H9 (cell line): ENCODE measurements at regions not wholly inside any gene's neighbourhood (a gene's known extent, or its start where the extent isn't known, plus 50 kb on each side); places are given as distances from the start of the nearest gene placed in this dataset.

Experiments
- DNase-seq: peaks from one replicate; pipeline ENCODE4 v3.0.0-alpha.2; 2017
- H2AFZ ChIP-seq: one replicate; pipeline ENCODE4 v1.6.1; 2013; ENCODE audit warnings: mild to moderate bottlenecking, low read length, control low read depth, moderate library complexity
- H2AK5ac ChIP-seq: 2 replicates; pipeline ENCODE4 v1.6.1; 2013; ENCODE audit warnings: low read length, control low read depth, mixed read lengths; ENCODE audit not compliant: insufficient read length
- H2BK120ac ChIP-seq: one replicate; pipeline ENCODE4 v1.6.1; 2013; ENCODE audit warnings: low read depth, mild to moderate bottlenecking, low read length, control low read depth, inconsistent platforms; ENCODE audit not compliant: poor library complexity, severe bottlenecking
- H2BK12ac ChIP-seq: 2 replicates; pipeline ENCODE4 v1.6.1; 2013; ENCODE audit warnings: low read length, control low read depth, mixed read lengths, low read depth; ENCODE audit not compliant: insufficient read length
- H2BK15ac ChIP-seq: 2 replicates; pipeline ENCODE4 v1.6.1; 2013; ENCODE audit warnings: low read depth, low read length, control low read depth
- H2BK20ac ChIP-seq: one replicate; pipeline ENCODE4 v1.6.1; 2013; ENCODE audit warnings: low read depth, mild to moderate bottlenecking, low read length, control low read depth, inconsistent platforms; ENCODE audit not compliant: poor library complexity, severe bottlenecking
- H2BK5ac ChIP-seq: 2 replicates; pipeline ENCODE4 v1.6.1; 2013; ENCODE audit warnings: low read length, control low read depth, mixed read lengths; ENCODE audit not compliant: insufficient read length
- H3K14ac ChIP-seq: 2 replicates; pipeline ENCODE4 v1.6.1; 2013; ENCODE audit warnings: low read length, control low read depth; ENCODE audit not compliant: insufficient read depth
- H3K18ac ChIP-seq: 2 replicates; pipeline ENCODE4 v1.6.1; 2013; ENCODE audit warnings: low read depth, mild to moderate bottlenecking, mixed read lengths, low read length, control low read depth; ENCODE audit not compliant: insufficient read length
- H3K23ac ChIP-seq: 2 replicates; pipeline ENCODE4 v1.6.1; 2013; ENCODE audit warnings: low read length, control low read depth, mixed read lengths, low read depth; ENCODE audit not compliant: insufficient read length
- H3K23me2 ChIP-seq: 2 replicates; pipeline ENCODE4 v1.6.1; 2013; ENCODE audit warnings: low read depth, mild to moderate bottlenecking, mixed read lengths, low read length, control low read depth; ENCODE audit not compliant: insufficient read length, poor library complexity, severe bottlenecking
- H3K27ac ChIP-seq: 2 replicates; pipeline ENCODE4 v1.5.1; 2013; ENCODE audit warnings: low read length, control low read depth, mixed read lengths, low read depth; ENCODE audit not compliant: insufficient read length
- H3K27me3 ChIP-seq: 2 replicates; pipeline ENCODE4 v1.6.1; 2013; ENCODE audit warnings: low read length, control low read depth, inconsistent platforms; ENCODE audit not compliant: insufficient read depth
- H3K4ac ChIP-seq: 2 replicates; pipeline ENCODE4 v1.6.1; 2013; ENCODE audit warnings: low read depth, mild to moderate bottlenecking, control low read depth, inconsistent platforms, low read length, moderate library complexity
- H3K4me1 ChIP-seq: 2 replicates; pipeline ENCODE4 v1.6.1; 2013; ENCODE audit warnings: low read length, control low read depth, inconsistent platforms; ENCODE audit not compliant: insufficient read depth
- H3K4me2 ChIP-seq: 2 replicates; pipeline ENCODE4 v1.6.1; 2013; ENCODE audit warnings: low read length, control low read depth, mixed read lengths; ENCODE audit not compliant: insufficient read length, insufficient read depth
- H3K56ac ChIP-seq: 2 replicates; pipeline ENCODE4 v1.6.1; 2013; ENCODE audit warnings: low read depth, mild to moderate bottlenecking, mixed read lengths, low read length, control low read depth; ENCODE audit not compliant: insufficient read length
- H3K79me1 ChIP-seq: 2 replicates; pipeline ENCODE4 v1.6.1; 2013; ENCODE audit warnings: low read depth, mild to moderate bottlenecking, moderate library complexity, low read length, control low read depth, inconsistent platforms; ENCODE audit not compliant: insufficient read depth, poor library complexity, severe bottlenecking
- H3K79me2 ChIP-seq: 2 replicates; pipeline ENCODE4 v1.6.1; 2013; ENCODE audit warnings: low read length, control low read depth, inconsistent platforms; ENCODE audit not compliant: insufficient read depth
- H3K9ac ChIP-seq: 2 replicates; pipeline ENCODE4 v1.6.1; 2013; ENCODE audit warnings: low read length, control low read depth, mixed read lengths; ENCODE audit not compliant: insufficient read length; ENCODE audit errors: extremely low read depth
- H3K9me3 ChIP-seq: one replicate; pipeline ENCODE4 v1.6.1; 2013; ENCODE audit warnings: low read depth, low read length, inconsistent platforms; ENCODE audit not compliant: control insufficient read depth
- H3T11ph ChIP-seq: one replicate; pipeline ENCODE4 v1.6.1; 2013; ENCODE audit warnings: mild to moderate bottlenecking, low read length, control low read depth, inconsistent platforms
- H4K20me1 ChIP-seq: one replicate; pipeline ENCODE4 v1.6.1; 2013; ENCODE audit not compliant: control insufficient read depth, insufficient read length, insufficient read depth
- H4K5ac ChIP-seq: 2 replicates; pipeline ENCODE4 v1.6.1; 2013; ENCODE audit warnings: low read depth, mild to moderate bottlenecking, mixed read lengths, low read length, control low read depth; ENCODE audit not compliant: insufficient read length
- H4K8ac ChIP-seq: replicated peaks from 2 replicates; pipeline ENCODE4 v1.6.1; 2013; ENCODE audit warnings: low read length, control low read depth, mixed read lengths, low read depth; ENCODE audit not compliant: insufficient read length
- H4K91ac ChIP-seq: 2 replicates; pipeline ENCODE4 v1.6.1; 2013; ENCODE audit warnings: low read depth, mild to moderate bottlenecking, moderate library complexity, mixed read lengths, low read length, control low read depth; ENCODE audit not compliant: insufficient read length
- H3K27ac Mint-ChIP-seq, 3 experiments: 2 replicates in 2 of 3; 3 replicates in 1 of 3; pipeline ENCODE4 v1.8.0; 2020 to 2021; ENCODE audit warnings: mixed read lengths in 3 of 3, mild to moderate bottlenecking in 1 of 3, moderate library complexity in 1 of 3
- H3K27me3 Mint-ChIP-seq: 2 replicates; pipeline ENCODE4 v1.8.0; 2021; ENCODE audit warnings: low read depth, mild to moderate bottlenecking, moderate library complexity, mixed read lengths
- H3K36me3 Mint-ChIP-seq, 3 experiments: 2 replicates in 2 of 3; 3 replicates in 1 of 3; pipeline ENCODE4 v1.8.0; 2020 to 2021; ENCODE audit warnings: low read depth in 3 of 3, mixed read lengths in 3 of 3; ENCODE audit not compliant: insufficient read depth in 1 of 3
- H3K4me1 Mint-ChIP-seq, 2 experiments: 2 replicates each; pipeline ENCODE4 v1.8.0; 2020; ENCODE audit warnings: mixed read lengths in 2 of 2
- H3K4me3 Mint-ChIP-seq, 2 experiments: 2 replicates in 1 of 2; 3 replicates in 1 of 2; pipeline ENCODE4 v1.8.0; 2020 to 2021; ENCODE audit warnings: mild to moderate bottlenecking in 2 of 2, mixed read lengths in 2 of 2, moderate library complexity in 1 of 2
- H3K9me3 Mint-ChIP-seq, 2 experiments: 2 replicates in 1 of 2; 3 replicates in 1 of 2; pipeline ENCODE4 v1.8.0; 2020; ENCODE audit warnings: mild to moderate bottlenecking in 2 of 2, mixed read lengths in 2 of 2, moderate library complexity in 1 of 2
- WGBS: extraction: QIAGEN DNeasy Blood & Tissue Kit; methylation state at CpG from one replicate; pipeline ENCODE4 v1.1.7; 2013; ENCODE audit warnings: missing lambda C conversion rate, low lambda C conversion rate, mixed read lengths; ENCODE audit not compliant: insufficient read length; ENCODE audit errors: extremely low coverage; 5-methylcytosine and 5-hydroxymethylcytosine counted together
- TF ChIP-seq, protein P1 (sequence below): fragments of 200-600 bp; sonication (generic); conservative IDR thresholded peaks from 3 replicates; pipeline ENCODE4 v1.8.0; 2021; ENCODE audit warnings: antibody characterized with exemption, mild to moderate bottlenecking

DNA sequence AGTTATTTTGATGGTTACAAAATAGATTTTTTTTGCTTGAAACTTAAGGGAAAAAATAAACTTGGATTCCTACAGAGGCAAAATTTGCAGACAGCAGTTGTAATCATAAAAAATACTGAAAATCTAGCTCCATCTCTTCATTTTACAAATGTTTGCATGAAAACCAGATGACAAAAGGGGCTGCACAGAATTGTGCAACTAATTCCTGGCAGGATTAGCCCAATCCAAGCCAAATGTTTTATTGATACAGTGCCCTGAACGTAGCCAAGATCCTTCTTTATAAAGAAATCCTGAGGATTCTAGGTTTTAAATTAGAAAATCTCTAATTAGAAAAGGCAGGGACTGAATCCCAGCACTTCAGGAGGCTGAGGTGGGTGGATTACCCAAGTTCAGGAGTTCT, 356.4 kb upstream of the SEL1L start:
- Histone ChIP-seq H2AFZ (no peak overlapping the region), H2BK20ac (no peak overlapping the region), H2BK120ac (no peak overlapping the region), H3K4me1 (no peaks in the 10 kb centered on the region), H3K9me3 (no peaks in the 10 kb centered on the region), H3K4ac (no peak overlapping the region), H3K18ac (no peak overlapping the region), H3K23me2 (no peaks in the 10 kb centered on the region), H2BK12ac (no peak overlapping the region), H4K8ac (no peak overlapping the region), H2BK15ac (no peak overlapping the region), H4K5ac (no peak overlapping the region), H3K9ac (no peak overlapping the region), H3K23ac (no peak overlapping the region), H2BK5ac (no peak overlapping the region), H3K27me3 (no peaks in the 10 kb centered on the region), H3K56ac (no peak overlapping the region), H3K79me1 (no peaks in the 10 kb centered on the region), H4K91ac (no peak overlapping the region), H4K20me1 (no peaks in the 10 kb centered on the region), H3K27ac (no peak overlapping the region), H3K4me2 (no peak overlapping the region), H3T11ph (no peak overlapping the region), H2AK5ac (no peak overlapping the region), H3K79me2 (no peaks in the 10 kb centered on the region), H3K14ac (no peak overlapping the region)
- H3K27ac Mint-ChIP-seq: no peak overlapping the region
- TF ChIP-seq, protein P1, sequence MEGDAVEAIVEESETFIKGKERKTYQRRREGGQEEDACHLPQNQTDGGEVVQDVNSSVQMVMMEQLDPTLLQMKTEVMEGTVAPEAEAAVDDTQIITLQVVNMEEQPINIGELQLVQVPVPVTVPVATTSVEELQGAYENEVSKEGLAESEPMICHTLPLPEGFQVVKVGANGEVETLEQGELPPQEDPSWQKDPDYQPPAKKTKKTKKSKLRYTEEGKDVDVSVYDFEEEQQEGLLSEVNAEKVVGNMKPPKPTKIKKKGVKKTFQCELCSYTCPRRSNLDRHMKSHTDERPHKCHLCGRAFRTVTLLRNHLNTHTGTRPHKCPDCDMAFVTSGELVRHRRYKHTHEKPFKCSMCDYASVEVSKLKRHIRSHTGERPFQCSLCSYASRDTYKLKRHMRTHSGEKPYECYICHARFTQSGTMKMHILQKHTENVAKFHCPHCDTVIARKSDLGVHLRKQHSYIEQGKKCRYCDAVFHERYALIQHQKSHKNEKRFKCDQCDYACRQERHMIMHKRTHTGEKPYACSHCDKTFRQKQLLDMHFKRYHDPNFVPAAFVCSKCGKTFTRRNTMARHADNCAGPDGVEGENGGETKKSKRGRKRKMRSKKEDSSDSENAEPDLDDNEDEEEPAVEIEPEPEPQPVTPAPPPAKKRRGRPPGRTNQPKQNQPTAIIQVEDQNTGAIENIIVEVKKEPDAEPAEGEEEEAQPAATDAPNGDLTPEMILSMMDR: no peak
- H3K4me1 Mint-ChIP-seq: peaks cover 0 to 2% of the 10 kb centered on the region in 2 experiments; a peak in 1 of 4 replicates
- no peaks in the 10 kb centered on the region for H3K27me3 Mint-ChIP-seq
- H3K9me3 Mint-ChIP-seq: no peaks in the 10 kb centered on the region; a peak in 1 of 5 replicates
- H3K36me3 Mint-ChIP-seq: no peaks in the 10 kb centered on the region
- WGBS: no CpG with 5 or more reads among the region's 1 CpG
- no peak for DNase-seq
- H3K4me3 Mint-ChIP-seq: no peak overlapping the region
